ENCODE measurements at regions not wholly inside any gene's neighbourhood (a gene's known extent, or its start where the extent isn't known, plus 50 kb on each side); places are given as distances from the start of the nearest gene placed in this dataset.
"Not testable (repeated sequence)": the region's sequence is repeated elsewhere in the genome, so short reads cannot be mapped to it uniquely, and the experiment has no call there.

GRCh38 chr4:9008407-9008806 is 136.8 kb upstream of the HMX1 start:
- not testable (repeated sequence) for TF ChIP-seq CTCF (conservative IDR thresholded peaks at IDR 0.05); EZH2 (IDR thresholded peaks at IDR 0.05; ENCODE audit: low read depth)
